ENCODE measurements at regions not wholly inside any gene's neighbourhood (a gene's known extent, or its start where the extent isn't known, plus 50 kb on each side); places are given as distances from the start of the nearest gene placed in this dataset.

DNA sequence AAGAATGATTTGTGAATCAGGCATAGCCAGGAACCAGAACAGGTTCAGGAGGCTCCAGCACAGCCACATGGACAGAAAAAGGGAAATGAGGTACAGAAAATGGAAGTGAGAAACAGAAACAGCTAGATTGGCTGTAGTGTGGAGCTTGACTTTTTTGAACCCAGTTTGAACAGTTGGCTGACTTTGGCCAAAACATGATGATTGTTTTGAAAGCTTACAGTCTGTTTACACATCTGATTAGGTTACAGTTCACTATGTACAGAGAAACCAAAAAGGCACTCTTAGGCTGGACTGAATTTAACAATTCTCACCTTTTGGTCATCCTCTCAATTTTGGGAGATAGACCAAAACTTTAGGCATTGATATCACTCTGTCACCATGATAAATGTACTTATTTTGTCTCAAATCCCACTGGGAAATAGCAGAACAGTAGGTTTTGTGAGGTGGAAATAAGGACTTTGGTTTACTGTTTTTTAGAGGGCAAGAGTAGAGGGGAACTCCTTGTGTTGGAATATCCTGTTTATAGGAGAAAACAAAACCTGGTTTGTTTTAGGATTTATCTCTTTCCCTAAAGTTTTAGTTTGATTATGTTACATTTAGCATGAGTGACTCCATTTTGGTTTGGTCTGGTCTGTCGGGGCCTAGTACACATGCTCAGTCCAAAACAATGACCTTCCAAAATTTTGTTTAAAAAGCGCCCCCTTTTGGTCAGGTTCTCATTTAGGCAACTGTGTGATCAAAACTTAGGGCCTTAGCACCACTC is 123.1 kb downstream of the OLIG3 start:
- no peak for DNase-seq (ENCODE audit: low read depth)
- no peak overlapping the region for H3K4me3 ChIP-seq (ENCODE audit: low read depth, low read length)
- TF ChIP-seq, protein P1, sequence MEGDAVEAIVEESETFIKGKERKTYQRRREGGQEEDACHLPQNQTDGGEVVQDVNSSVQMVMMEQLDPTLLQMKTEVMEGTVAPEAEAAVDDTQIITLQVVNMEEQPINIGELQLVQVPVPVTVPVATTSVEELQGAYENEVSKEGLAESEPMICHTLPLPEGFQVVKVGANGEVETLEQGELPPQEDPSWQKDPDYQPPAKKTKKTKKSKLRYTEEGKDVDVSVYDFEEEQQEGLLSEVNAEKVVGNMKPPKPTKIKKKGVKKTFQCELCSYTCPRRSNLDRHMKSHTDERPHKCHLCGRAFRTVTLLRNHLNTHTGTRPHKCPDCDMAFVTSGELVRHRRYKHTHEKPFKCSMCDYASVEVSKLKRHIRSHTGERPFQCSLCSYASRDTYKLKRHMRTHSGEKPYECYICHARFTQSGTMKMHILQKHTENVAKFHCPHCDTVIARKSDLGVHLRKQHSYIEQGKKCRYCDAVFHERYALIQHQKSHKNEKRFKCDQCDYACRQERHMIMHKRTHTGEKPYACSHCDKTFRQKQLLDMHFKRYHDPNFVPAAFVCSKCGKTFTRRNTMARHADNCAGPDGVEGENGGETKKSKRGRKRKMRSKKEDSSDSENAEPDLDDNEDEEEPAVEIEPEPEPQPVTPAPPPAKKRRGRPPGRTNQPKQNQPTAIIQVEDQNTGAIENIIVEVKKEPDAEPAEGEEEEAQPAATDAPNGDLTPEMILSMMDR (conservative IDR thresholded peaks at IDR 0.05; ENCODE audit: low read depth, low read length): peak; percentile 40

GRCh38 chr6:137369136-137369535 is 125.1 kb downstream of the OLIG3 start:
- no peak for DNase-seq (ENCODE audit: low read depth)
- TF ChIP-seq, protein P1 (conservative IDR thresholded peaks at IDR 0.05; ENCODE audit: low read depth, low read length): no peak
- H3K4me3 ChIP-seq (ENCODE audit: low read depth, low read length): no peak overlapping the region

GRCh38 chr6:137365707-137366437 is 128.3 kb downstream of the OLIG3 start:
- DNase-seq (ENCODE audit: low read depth): no peak
- H3K4me3 ChIP-seq (ENCODE audit: low read depth, low read length): no peak overlapping the region
- TF ChIP-seq, protein P1 (conservative IDR thresholded peaks at IDR 0.05; ENCODE audit: low read depth, low read length): no peak

- DNase-seq (ENCODE audit: low read depth): no peak
- TF ChIP-seq, protein P1 (conservative IDR thresholded peaks at IDR 0.05; ENCODE audit: low read depth, low read length): no peak
- H3K4me3 ChIP-seq (ENCODE audit: low read depth, low read length): no peak overlapping the region
Observed at GRCh38 chr6:137363805-137364138, 130.4 kb downstream of the OLIG3 start.

GRCh38 chr6:137362878-137363804 is 131.1 kb downstream of the OLIG3 start:
- H3K4me3 ChIP-seq (ENCODE audit: low read depth, low read length): no peak overlapping the region
- TF ChIP-seq, protein P1 (conservative IDR thresholded peaks at IDR 0.05; ENCODE audit: low read depth, low read length): no peak
- DNase-seq (ENCODE audit: low read depth): no peak

DNA sequence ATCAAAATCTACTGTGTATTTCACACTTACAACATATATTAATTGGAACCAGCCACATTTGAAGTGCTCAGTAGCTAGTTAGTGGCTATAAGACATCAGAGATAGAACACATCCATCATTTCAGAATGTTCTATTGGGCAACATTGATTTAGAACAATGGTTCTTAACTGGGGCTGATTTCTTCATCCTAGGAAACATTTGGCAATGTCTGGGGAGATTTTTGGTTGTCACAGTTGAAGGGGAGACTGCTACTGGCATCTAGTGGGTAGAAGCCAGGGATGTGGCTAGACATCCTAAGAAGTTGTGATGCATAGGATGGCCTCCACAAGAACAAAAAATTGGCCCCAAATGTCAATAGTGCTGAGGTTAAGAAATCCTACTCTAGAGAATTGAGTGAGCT is 132.5 kb downstream of the OLIG3 start:
- TF ChIP-seq, protein P1 (conservative IDR thresholded peaks at IDR 0.05; ENCODE audit: low read depth, low read length): peak; percentile 25
- DNase-seq (ENCODE audit: low read depth): no peak
- H3K4me3 ChIP-seq (ENCODE audit: low read depth, low read length): no peak overlapping the region
